HUES48 (cell line): ENCODE measurements at regions not wholly inside any gene's neighbourhood (a gene's known extent, or its start where the extent isn't known, plus 50 kb on each side); places are given as distances from the start of the nearest gene placed in this dataset.

Source experiments
- H3K27ac ChIP-seq: one replicate; pipeline ENCODE4 v1.7.0; 2013; ENCODE audit warnings: low read depth, low read length, inconsistent platforms
- H3K27me3 ChIP-seq: 2 replicates; pipeline ENCODE4 v1.6.1; 2013; ENCODE audit warnings: mild to moderate bottlenecking, low read length; ENCODE audit not compliant: control insufficient read depth, insufficient read depth
- H3K36me3 ChIP-seq: 2 replicates; pipeline ENCODE4 v1.6.1; 2013; ENCODE audit warnings: low read length; ENCODE audit not compliant: control insufficient read depth, insufficient read depth
- H3K4me1 ChIP-seq: 2 replicates; pipeline ENCODE4 v1.6.1; 2013; ENCODE audit warnings: mild to moderate bottlenecking, low read length; ENCODE audit not compliant: control insufficient read depth, insufficient read depth
- H3K4me3 ChIP-seq: 2 replicates; pipeline ENCODE4 v1.5.1; 2013; ENCODE audit warnings: mild to moderate bottlenecking, low read depth, low read length
- H3K9ac ChIP-seq: 2 replicates; pipeline ENCODE4 v1.6.1; 2013; ENCODE audit warnings: mild to moderate bottlenecking, low read depth, low read length, moderate library complexity
- H3K9me3 ChIP-seq: 2 replicates; pipeline ENCODE4 v1.6.1; 2013; ENCODE audit warnings: low read length; ENCODE audit not compliant: control insufficient read depth, insufficient read depth

DNA sequence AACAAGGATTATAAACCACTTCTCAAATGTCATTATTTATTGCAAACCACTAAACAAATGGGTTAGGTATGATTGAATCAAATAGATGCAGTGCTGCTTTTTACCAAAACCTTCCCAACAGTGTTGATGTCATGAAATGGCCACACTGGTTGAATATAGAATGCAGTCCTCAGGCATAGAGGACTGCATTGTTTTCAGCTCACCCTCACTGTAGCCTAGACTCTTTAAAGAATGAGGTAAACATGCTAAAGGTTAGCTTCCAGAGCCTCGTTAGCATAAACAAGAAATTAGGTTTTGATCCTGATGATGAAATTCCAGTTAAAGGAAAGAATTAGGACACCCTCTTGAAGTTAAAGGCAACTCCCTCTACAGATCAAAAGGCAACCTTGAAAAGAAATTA lies 224.3 kb downstream of the ALDH8A1 start:
- H3K4me3 ChIP-seq = no peak overlapping the region
- H3K27ac ChIP-seq = no peak overlapping the region
- no peak overlapping the region for H3K9ac ChIP-seq
- peaks cover 11% of the 10 kb centered on the region for H3K4me1 ChIP-seq
- H3K9me3 ChIP-seq = no peaks in the 10 kb centered on the region
- no peaks in the 10 kb centered on the region for H3K27me3 ChIP-seq
- H3K36me3 ChIP-seq = no peaks in the 10 kb centered on the region

DNA sequence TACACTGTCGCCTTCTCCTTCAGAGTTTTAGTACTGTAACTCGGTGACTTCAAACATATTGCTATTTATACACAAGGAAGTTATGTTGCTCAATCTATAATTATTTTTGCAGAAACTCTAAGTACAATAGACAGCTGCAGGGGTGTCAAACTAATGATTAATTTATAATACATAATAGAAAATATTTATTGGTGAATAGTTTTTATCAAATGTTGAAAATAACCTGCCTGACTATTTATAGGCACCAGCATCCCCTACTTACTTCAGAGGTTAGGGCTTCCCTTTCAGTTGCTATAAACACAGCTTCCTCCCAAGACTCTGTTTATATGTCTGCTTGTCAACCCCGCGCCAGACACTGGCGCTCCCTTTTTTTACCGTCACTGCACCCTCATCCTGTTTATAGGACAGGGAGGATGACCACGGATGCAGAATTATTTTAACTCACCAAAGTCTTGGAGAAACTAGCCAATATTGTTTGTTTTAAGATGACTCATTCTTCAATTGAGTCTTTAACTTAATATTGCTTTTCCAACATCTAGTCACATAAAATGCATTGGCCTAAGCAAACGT lies 225.0 kb downstream of the ALDH8A1 start:
- Histone ChIP-seq H3K27me3 (no peaks in the 10 kb centered on the region), H3K27ac (no peak overlapping the region), H3K4me1 (peaks cover 7% of the 10 kb centered on the region), H3K9me3 (no peaks in the 10 kb centered on the region), H3K4me3 (no peak overlapping the region), H3K9ac (no peak overlapping the region), H3K36me3 (no peaks in the 10 kb centered on the region)

DNA sequence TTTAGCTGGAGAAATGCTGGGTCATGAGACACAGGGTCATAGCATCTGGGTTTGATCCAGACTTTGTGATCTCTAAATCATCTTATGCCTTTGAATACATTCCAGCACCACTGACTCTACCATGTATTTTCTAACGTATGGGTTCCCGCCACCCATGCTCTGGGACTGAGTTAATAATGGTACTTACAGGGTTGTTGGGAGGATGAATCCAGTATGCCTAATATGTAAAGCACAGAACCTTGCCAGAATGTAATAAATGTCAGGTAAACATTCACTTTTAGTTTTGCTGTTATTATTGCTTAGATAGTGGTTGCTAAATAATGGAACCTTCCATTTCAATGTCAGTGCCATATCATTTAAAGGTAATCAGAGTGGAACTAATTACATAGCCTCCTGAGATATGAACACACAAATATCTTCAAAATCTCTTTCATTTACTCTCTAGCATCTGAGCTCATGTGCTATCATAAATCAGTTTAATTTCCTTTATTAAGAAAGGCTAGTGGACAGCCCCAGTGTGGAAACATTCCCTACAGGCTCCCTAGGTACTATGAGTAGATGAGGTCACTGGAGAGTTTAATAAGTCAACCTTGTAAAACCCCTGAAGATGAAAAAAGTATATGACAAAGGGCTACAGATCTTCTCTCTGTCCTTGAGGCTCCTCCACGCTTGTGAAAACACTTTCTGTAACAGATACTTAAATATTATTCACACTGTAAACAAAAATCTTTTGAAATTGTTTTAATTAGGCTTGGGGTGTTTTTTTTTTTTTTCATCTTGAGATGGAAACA lies 226.6 kb downstream of the ALDH8A1 start:
- no peaks in the 10 kb centered on the region for H3K9me3 ChIP-seq
- H3K36me3 ChIP-seq = no peaks in the 10 kb centered on the region
- no peak overlapping the region for H3K27ac ChIP-seq
- H3K4me1 ChIP-seq = no peaks in the 10 kb centered on the region
- H3K27me3 ChIP-seq = no peaks in the 10 kb centered on the region
- H3K9ac ChIP-seq = no peak overlapping the region
- no peak overlapping the region for H3K4me3 ChIP-seq

DNA sequence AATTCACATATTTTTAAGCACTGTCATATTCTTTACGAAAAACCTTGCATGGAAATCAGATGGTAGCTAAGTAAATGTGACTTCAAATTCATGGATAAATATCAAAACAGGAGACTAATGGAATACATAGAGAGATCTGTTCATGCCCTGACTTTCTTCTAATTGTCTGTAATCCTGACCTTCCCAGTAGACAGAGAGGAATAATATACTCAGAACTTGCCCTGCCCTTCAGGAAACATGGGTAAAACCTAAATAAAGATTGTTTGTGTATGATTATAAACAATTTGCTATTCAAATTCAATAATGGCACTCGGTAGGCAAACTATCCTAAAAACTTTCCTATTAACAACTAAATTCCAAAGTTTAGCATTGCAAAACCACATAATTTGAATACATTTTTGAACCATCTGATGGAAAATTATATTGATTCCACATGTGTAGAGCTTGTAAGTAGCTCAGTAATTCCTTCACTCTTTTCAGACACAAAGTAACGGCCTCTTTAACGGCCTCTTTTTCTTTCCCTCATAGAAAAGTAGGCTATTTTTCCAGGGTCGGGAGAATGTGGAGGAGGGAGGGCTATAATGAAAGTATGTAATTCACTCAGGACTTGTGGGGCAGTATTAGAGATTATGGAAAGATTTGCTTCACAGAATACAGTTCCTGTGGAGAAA lies 227.6 kb downstream of the ALDH8A1 start:
- Histone ChIP-seq H3K4me3 (no peak overlapping the region), H3K27ac (no peak overlapping the region), H3K36me3 (no peaks in the 10 kb centered on the region), H3K27me3 (no peaks in the 10 kb centered on the region), H3K4me1 (no peaks in the 10 kb centered on the region), H3K9ac (no peak overlapping the region), H3K9me3 (no peaks in the 10 kb centered on the region)

DNA sequence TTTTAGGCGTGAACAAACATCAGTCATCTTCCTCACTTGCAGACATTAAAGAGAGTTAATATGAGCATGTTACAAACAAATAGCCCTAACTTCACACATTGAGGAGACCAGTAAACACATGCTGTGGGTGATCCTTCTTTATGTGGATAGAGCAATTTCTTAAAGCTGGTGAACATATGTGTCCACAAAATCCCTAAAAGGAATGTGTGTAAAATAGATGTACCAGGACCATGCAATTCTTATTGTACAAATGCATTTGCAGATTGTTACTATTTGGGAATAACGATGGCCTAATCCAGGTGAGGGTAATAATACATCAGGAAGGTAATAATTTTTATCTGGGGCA lies 228.9 kb downstream of the ALDH8A1 start:
- H3K9ac ChIP-seq = no peak overlapping the region
- no peak overlapping the region for H3K27ac ChIP-seq
- H3K36me3 ChIP-seq = no peaks in the 10 kb centered on the region
- no peaks in the 10 kb centered on the region for H3K27me3 ChIP-seq
- H3K9me3 ChIP-seq = no peaks in the 10 kb centered on the region
- no peak overlapping the region for H3K4me3 ChIP-seq
- H3K4me1 ChIP-seq = no peaks in the 10 kb centered on the region

DNA sequence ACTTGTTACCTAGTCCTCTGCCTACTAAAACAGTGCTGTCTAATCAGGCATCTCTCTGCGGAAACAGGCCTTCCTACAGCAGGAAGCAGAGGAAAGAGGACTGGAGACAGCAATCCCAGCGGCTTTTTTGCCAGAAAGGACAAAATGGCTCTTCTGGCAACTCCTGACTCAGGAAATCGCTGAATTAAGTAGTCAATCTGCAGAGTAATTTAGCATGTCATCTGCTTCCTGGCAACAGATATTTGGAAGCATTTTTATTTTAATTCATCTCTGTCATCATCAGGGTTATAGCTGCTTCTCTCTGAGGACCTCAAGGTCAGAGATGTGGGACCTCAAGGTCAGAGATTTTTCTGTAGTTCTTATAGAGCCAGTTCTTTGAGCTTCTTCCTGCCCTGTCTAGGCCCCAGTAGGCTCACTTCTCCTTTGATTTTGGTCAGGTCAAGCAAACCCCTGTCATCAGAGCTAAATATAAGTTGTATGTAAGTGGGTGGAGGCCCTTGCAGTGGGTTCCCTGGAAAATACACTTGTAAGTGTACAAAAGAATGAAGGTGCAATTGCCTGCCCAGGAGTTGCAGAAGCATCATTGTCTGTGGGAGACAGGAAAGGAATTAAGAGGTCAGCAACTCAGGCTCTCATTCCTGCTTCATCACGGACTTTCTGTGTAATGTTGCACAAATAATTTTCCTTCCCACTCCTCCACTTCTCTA lies 229.4 kb downstream of the ALDH8A1 start:
- H3K4me1 ChIP-seq = no peaks in the 10 kb centered on the region
- no peak overlapping the region for H3K27ac ChIP-seq
- no peak overlapping the region for H3K9ac ChIP-seq
- no peaks in the 10 kb centered on the region for H3K27me3 ChIP-seq
- H3K36me3 ChIP-seq = no peaks in the 10 kb centered on the region
- H3K4me3 ChIP-seq = no peak overlapping the region
- no peaks in the 10 kb centered on the region for H3K9me3 ChIP-seq

DNA sequence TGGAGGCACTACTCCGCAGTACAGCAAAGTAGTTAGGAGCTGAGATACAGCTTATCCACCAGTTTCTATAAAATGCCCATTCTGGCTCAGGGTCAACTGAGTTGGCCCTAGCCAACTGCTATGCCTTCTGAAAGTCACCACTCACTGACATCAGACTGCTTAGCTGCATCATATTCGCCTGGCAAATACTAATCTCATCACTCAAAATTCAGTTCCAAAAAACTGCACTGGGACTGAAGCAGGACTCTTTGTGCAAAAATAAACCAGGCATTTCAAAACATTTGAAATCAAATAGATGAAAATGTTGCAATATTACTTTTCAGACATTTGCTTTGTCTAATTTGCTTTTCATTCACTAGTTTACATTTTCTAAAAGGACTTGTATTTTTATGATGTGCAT lies 230.0 kb downstream of the ALDH8A1 start:
- Histone ChIP-seq H3K4me1 (no peaks in the 10 kb centered on the region), H3K27me3 (no peaks in the 10 kb centered on the region), H3K36me3 (no peaks in the 10 kb centered on the region)

DNA sequence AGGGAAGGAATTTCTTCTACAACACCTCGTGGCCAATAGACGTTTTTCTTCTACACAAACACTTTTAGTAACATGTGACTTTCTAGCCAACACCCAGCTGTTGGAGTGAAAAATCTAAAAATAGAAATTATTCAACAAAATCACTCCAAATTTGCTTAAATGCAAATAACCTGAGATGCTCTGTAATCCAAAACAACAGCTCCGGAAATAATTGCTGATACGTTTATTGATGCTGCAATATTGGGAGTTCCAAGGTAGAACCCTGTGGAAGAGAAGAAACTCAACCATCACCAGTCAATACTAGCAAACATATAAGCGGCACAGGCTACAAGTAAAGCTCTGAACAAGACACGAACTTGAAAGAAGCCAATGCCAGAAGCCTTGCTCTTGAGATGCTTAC lies 230.6 kb downstream of the ALDH8A1 start:
- Histone ChIP-seq H3K27ac (no peak overlapping the region), H3K4me1 (no peaks in the 10 kb centered on the region), H3K9ac (no peak overlapping the region), H3K4me3 (no peak overlapping the region), H3K9me3 (no peaks in the 10 kb centered on the region), H3K36me3 (no peaks in the 10 kb centered on the region), H3K27me3 (no peaks in the 10 kb centered on the region)

More for the DNA sequence above, 230.0 kb downstream of the ALDH8A1 start:
- Histone ChIP-seq H3K9me3 (no peaks in the 10 kb centered on the region), H3K9ac (no peak overlapping the region), H3K4me3 (no peak overlapping the region), H3K27ac (no peak overlapping the region)

DNA sequence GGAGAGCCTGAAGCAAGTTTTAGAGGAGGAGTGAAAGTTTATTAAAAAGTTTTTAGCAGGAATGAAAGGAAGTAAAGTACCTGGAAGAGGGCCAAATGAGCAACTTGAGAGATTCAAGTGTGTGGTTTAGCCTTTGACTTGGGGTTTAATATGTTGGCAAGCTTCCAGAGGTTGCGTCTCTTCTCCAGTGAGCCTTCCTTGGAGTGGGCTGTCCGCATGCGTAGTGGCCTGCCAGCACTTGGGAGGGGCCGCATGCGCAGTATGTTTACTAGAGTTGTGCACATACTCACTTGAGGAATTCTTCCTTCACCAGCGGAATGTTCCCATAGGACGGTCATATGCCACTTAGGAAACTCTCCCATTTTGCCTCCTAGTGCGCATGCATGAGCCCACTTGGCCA lies 235.2 kb downstream of the ALDH8A1 start:
- H3K9ac ChIP-seq = no peak overlapping the region
- no peaks in the 10 kb centered on the region for H3K36me3 ChIP-seq
- H3K9me3 ChIP-seq = no peaks in the 10 kb centered on the region
- no peak overlapping the region for H3K4me3 ChIP-seq
- no peaks in the 10 kb centered on the region for H3K4me1 ChIP-seq
- H3K27me3 ChIP-seq = no peaks in the 10 kb centered on the region
- no peak overlapping the region for H3K27ac ChIP-seq

DNA sequence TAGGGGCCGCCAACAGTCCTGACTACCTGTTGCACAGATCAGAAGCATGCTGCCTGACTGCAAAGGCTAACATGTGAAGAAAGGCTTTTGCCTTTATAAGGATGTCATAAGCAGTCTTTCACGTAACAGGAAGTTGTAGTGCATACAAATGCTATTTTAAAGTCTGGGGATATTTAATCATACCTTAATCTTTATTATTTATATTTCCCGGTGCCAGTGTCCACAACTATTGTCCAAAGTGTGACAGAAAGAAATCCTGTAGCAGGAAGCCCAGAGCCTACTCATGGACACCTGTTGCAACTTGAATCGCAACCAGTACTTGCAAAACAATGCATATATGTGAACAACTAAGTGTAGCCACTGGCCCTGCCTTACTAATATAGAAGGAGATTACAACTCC lies 235.8 kb downstream of the ALDH8A1 start:
- Histone ChIP-seq H3K27me3 (no peaks in the 10 kb centered on the region), H3K9me3 (no peaks in the 10 kb centered on the region), H3K27ac (no peak overlapping the region), H3K4me1 (no peaks in the 10 kb centered on the region), H3K4me3 (no peak overlapping the region), H3K9ac (no peak overlapping the region), H3K36me3 (no peaks in the 10 kb centered on the region)

DNA sequence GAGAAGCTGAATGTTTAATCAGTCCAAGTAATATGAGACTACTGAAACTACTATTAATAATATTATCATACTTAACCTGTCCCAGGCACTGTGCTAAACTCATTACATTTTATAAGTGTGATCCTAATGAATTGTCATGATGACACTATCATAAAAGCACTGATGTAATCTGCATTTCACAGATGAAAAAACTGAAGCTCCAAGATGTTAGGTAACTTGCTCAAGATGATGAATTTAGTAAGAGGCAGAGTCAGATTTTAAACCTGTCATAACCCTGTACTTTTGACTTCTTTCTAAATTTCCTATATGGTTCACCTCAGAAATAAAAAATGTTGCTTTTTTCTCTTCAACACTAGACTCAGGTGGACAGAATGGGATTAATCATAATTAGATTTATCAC lies 237.6 kb downstream of the ALDH8A1 start:
- Histone ChIP-seq H3K4me1 (no peaks in the 10 kb centered on the region; the same call in 1 of the 2 replicates), H3K27me3 (no peaks in the 10 kb centered on the region)

More for the DNA sequence above, 237.6 kb downstream of the ALDH8A1 start:
- Histone ChIP-seq H3K4me3 (no peak overlapping the region), H3K36me3 (no peaks in the 10 kb centered on the region), H3K9me3 (no peaks in the 10 kb centered on the region), H3K9ac (no peak overlapping the region), H3K27ac (no peak overlapping the region)
